ENCODE measurements at regions not wholly inside any gene's neighbourhood (a gene's known extent, or its start where the extent isn't known, plus 50 kb on each side); places are given as distances from the start of the nearest gene placed in this dataset.

DNA sequence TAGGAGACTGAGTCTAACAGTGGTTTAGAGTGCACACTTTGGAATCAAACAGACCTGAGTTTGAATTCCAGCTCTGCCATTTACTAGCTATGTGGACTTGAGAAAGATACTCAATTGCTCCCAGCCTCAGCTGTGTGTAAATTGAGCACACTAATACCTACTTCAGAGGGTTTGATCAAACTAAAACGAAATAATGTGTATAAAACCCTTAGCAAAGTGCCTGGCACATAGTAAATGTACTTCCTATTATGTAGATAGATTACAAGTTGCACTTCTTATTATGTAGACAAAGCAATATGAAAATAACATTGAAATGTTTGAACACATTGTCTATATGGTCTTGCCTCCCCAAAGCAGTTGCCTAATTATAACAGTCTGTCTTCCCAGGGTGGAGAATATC lies 180.6 kb downstream of the ANXA2 start:
- no peak overlapping the region for H3K27ac ChIP-seq (ENCODE audit: poor library complexity, severe bottlenecking)
- H3K27me3 ChIP-seq (ENCODE audit: insufficient read depth, poor library complexity, severe bottlenecking) = no peaks in the 10 kb centered on the region
- no peaks in the 10 kb centered on the region for H3K36me3 ChIP-seq (ENCODE audit: low read depth)
- ATAC-seq (ENCODE audit: low read depth) (no peak), DNase-seq (ENCODE audit: low spot score) (no peak)
- no peaks in the 10 kb centered on the region for H3K9me3 ChIP-seq (ENCODE audit: severe bottlenecking)
- H3K4me1 ChIP-seq (ENCODE audit: insufficient read depth, poor library complexity, severe bottlenecking) = no peaks in the 10 kb centered on the region
- TF ChIP-seq CTCF (IDR thresholded peaks at IDR 0.05; ENCODE audit: poor library complexity, severe bottlenecking) = no peak
- H3K4me3 ChIP-seq (ENCODE audit: severe bottlenecking) = no peak overlapping the region

GRCh38 chr15:60218256-60218655 lies 179.5 kb downstream of the ANXA2 start:
- Histone ChIP-seq H3K9me3 (ENCODE audit: severe bottlenecking) (no peaks in the 10 kb centered on the region), H3K27ac (ENCODE audit: poor library complexity, severe bottlenecking) (no peak overlapping the region), H3K4me3 (ENCODE audit: severe bottlenecking) (no peak overlapping the region), H3K4me1 (ENCODE audit: insufficient read depth, poor library complexity, severe bottlenecking) (no peaks in the 10 kb centered on the region), H3K36me3 (ENCODE audit: low read depth) (no peaks in the 10 kb centered on the region), H3K27me3 (ENCODE audit: insufficient read depth, poor library complexity, severe bottlenecking) (peaks cover under 1% of the 10 kb centered on the region)
- DNase-seq (ENCODE audit: low spot score) (no peak), ATAC-seq (ENCODE audit: low read depth) (peak; percentile 52; the same call in 1 of the 3 replicates)
- TF ChIP-seq CTCF (IDR thresholded peaks at IDR 0.05; ENCODE audit: poor library complexity, severe bottlenecking) = no peak

GRCh38 chr15:60219866-60220265 lies 177.9 kb downstream of the ANXA2 start:
- Histone ChIP-seq H3K9me3 (ENCODE audit: severe bottlenecking) (no peaks in the 10 kb centered on the region), H3K27me3 (ENCODE audit: insufficient read depth, poor library complexity, severe bottlenecking) (peaks cover 13% of the 10 kb centered on the region), H3K4me3 (ENCODE audit: severe bottlenecking) (no peak overlapping the region), H3K4me1 (ENCODE audit: insufficient read depth, poor library complexity, severe bottlenecking) (no peaks in the 10 kb centered on the region), H3K36me3 (ENCODE audit: low read depth) (no peaks in the 10 kb centered on the region), H3K27ac (ENCODE audit: poor library complexity, severe bottlenecking) (no peak overlapping the region)
- TF ChIP-seq CTCF (IDR thresholded peaks at IDR 0.05; ENCODE audit: poor library complexity, severe bottlenecking) = no peak
- ATAC-seq (ENCODE audit: low read depth) (no peak), DNase-seq (ENCODE audit: low spot score) (no peak)

GRCh38 chr15:60221356-60221755 lies 176.4 kb downstream of the ANXA2 start:
- TF ChIP-seq CTCF (IDR thresholded peaks at IDR 0.05; ENCODE audit: poor library complexity, severe bottlenecking) = no peak
- Histone ChIP-seq H3K27ac (ENCODE audit: poor library complexity, severe bottlenecking) (no peak overlapping the region), H3K9me3 (ENCODE audit: severe bottlenecking) (no peaks in the 10 kb centered on the region), H3K27me3 (ENCODE audit: insufficient read depth, poor library complexity, severe bottlenecking) (peaks cover 24% of the 10 kb centered on the region), H3K36me3 (ENCODE audit: low read depth) (no peaks in the 10 kb centered on the region), H3K4me1 (ENCODE audit: insufficient read depth, poor library complexity, severe bottlenecking) (no peaks in the 10 kb centered on the region), H3K4me3 (ENCODE audit: severe bottlenecking) (no peak overlapping the region)
- ATAC-seq (ENCODE audit: low read depth) = no peak
- no peak for DNase-seq (ENCODE audit: low spot score)

- ATAC-seq (ENCODE audit: low read depth) (no peak), DNase-seq (ENCODE audit: low spot score) (no peak)
- no peak for TF ChIP-seq CTCF (IDR thresholded peaks at IDR 0.05; ENCODE audit: poor library complexity, severe bottlenecking)
- Histone ChIP-seq H3K4me3 (ENCODE audit: severe bottlenecking) (no peak overlapping the region), H3K9me3 (ENCODE audit: severe bottlenecking) (no peaks in the 10 kb centered on the region), H3K4me1 (ENCODE audit: insufficient read depth, poor library complexity, severe bottlenecking) (no peaks in the 10 kb centered on the region), H3K27me3 (ENCODE audit: insufficient read depth, poor library complexity, severe bottlenecking) (peaks cover 24% of the 10 kb centered on the region), H3K36me3 (ENCODE audit: low read depth) (no peaks in the 10 kb centered on the region), H3K27ac (ENCODE audit: poor library complexity, severe bottlenecking) (no peak overlapping the region)
Observed at GRCh38 chr15:60222404-60222803, 175.4 kb downstream of the ANXA2 start.
